Left hindlimb (tissue), 1 donor: ENCODE measurements at regions not wholly inside any gene's neighbourhood (a gene's known extent, or its start where the extent isn't known, plus 50 kb on each side); places are given as distances from the start of the nearest gene placed in this dataset.

ENCODE experiments used
- DNase-seq: peaks from one replicate; pipeline ENCODE4 v3.0.0-alpha.2; 2018

DNA sequence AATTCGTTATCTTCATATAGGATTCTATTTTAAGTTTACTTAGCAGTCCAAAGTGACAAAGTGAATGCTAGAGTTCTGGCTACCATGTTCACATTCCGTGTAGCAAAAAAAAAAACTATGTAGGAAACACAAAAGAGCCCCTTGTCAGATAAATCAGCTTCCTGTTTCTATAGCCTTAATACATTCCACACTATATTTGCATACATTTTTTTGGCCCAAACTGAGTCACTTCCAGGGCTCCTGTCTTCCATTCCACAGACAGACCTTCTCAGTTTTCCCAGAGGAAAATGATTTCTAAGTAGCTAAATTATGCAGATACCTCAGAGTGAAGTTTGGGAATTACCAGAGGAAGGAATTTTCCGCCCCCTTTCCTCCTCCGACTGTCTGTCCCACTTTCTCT is 841.9 kb upstream of the HS3ST1 start:
- no peak for DNase-seq

DNA sequence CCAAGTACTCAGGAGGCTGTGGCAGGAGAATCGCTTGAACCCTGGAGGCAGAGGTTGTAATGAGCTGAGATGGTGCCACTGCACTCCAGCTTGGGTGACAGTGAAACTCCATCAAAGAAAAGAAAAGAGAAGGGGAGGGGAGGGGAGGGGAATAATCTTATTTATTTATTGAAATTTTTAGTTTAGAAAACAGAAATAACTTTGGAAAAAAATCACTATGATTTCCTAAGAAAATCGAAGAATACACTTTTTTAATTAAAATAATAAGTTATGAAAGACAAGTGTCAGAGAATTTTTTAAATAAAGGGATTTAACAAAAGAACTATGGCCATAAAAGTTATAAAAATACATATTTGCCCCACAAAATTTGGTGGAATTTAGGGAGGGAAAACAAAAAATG is 836.9 kb upstream of the HS3ST1 start:
- no peak for DNase-seq

DNA sequence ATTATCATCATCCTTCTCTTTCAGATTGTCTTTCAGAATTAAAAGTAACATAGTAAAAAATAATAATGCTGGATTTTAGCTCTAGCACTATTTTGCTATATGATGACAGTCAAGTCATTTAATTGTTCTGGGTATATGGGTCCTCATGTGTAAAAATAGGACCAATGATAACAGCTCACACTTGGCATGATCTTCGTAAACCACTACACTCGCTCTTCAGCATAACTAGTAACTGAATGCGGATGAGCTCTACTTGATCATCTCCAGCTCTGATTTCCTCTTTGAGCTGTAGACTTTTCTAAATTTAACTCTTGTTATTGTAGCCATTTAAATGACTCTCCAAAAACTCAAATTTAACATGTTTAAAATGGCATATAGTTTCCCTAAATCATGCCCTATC is 831.8 kb upstream of the HS3ST1 start:
- no peak for DNase-seq

DNA sequence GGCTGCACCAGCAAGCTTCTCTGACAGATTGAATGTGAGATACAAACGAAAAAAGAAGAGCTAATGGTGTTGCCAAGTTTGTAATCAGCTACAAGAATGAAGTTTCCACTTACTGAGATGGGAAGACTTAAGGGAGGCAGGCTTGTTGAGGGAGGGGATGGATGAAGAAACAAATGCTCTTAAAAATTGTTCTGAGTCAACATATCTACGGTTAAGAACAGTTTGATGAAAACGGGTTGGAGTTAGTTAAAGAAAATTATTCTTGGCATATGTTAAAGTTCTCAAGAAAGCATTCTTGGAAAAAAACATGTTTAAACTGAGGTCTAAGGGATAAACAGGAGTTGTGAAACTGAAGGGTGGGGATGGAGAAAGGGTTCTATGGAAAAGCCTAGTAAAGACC is 816.3 kb upstream of the HS3ST1 start:
- no peak for DNase-seq

DNA sequence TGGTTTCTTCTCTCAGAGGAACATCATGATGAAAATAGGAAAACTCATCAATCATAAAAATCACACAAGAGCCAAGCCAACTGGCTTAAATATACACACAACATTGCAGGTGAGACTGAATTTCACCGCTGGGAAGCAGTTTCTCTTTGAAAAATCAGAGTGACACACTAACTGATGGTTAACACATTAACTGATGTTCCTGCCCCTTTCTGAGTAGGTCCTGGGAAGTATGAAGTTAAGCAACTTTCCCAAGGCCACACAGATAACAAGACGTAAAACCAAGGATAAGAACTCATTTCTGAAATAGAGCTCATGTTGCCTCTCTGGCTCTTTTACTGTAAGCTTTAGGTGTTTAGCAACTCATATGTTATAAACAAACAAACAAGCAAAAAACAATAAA is 813.7 kb upstream of the HS3ST1 start:
- DNase-seq, result no peak

DNA sequence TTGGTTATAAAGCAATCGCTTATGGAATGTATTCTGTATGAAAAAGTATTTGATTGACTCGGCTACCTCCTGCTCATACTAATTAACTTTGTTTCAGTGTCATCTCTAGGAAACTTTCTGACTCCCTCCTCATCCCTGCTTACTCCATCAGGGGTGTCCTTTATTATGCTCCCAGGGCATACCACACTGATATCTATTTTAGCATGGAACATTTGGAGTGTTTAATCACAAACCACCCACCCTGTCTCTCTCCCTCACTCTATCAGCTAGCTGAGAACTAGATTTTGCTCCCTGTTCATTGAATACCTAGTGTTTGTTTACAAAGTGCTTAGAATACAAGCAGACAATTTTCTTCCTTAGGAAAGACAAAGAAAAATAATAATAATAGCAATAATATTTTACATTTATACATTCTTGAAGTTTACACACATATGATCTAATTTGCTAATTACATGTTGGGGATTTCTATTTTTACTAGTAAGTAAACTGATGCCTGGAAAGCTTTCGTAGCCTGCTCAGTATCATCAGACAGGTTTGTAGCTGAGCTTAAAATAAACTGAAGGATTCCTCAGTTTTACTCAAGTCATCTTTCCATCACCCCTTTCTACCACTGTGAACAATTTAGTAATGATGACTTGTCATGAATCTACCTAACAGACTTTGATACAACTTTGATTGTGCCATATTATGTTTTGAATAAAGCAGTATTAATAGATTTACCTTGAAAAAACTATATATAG is 811.4 kb upstream of the HS3ST1 start:
- DNase-seq, result no peak

DNA sequence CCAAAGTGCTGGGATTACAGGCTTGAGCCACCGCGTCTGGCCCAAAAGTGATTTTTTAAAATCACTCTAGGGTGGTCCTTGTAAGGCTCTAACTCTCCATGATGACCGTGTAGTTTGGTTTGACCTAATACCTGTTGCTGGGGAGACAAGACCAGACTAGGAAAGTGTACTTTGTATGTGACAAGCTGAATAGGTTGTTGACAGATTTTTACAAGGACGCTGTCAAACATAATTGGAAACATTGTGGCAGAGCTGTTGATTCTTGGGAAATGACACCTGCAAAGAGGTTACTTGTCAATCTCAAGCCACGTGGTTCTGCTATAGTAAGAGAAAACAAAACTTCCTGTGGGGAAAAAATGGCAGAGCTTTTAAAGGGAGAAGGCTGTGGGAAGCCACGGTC is 802.4 kb upstream of the HS3ST1 start:
- no peak for DNase-seq

DNA sequence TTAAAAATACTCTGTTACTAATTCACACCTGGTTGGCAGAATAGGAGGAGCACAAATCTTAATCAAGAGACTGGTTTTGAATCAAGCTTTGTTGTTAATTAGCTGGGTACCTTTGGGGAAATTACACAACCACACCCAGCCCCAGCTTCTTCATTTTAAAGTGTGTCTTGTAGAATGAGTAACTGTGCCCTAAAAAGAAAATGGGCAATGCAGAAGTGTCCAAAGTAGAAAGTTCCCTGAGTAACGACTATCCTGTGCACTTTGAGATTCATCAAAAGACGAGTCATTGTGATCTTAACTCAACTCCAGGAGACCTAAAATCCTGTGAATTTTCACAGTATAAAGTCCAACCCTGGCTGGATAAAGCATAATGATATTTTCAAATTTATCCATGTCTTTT is 792.3 kb upstream of the HS3ST1 start:
- DNase-seq, result no peak

DNA sequence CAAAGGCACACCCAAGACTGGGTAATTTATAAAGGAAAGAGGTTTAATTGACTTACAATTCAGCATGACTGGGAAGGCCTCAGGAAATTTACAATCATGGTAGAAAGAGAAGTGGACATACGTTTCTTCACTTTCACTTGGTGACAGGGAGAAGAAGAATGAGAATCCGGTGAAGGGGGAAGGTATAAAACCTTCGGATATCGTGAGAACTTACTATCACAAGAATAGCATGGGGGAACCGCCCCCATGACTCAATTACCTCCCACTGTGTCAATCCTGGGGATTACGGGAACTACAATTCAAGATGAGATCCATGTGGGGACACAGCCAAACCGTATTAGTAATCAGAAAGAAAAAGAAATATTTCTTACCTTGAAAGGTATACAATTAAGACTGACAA is 782.9 kb upstream of the HS3ST1 start:
- DNase-seq, result no peak

DNA sequence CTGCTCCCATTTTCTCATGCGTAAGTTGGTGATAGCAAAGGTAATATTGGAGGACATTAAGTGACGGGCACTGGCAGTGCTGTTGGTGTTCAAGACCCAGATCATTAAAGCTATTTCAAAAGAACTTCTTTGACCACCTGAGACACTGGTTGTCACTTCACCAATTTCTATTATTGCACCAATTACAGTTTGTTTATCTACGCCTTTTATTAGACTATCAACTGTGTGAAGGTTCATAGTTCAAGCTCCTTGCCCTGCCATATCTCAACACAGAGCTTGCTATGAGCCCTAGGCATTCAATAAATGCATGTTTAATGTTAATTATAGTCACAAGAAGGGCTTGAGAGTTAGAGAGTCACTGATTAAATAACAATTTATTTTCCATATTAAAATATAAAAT is 778.7 kb upstream of the HS3ST1 start:
- DNase-seq, result no peak

DNA sequence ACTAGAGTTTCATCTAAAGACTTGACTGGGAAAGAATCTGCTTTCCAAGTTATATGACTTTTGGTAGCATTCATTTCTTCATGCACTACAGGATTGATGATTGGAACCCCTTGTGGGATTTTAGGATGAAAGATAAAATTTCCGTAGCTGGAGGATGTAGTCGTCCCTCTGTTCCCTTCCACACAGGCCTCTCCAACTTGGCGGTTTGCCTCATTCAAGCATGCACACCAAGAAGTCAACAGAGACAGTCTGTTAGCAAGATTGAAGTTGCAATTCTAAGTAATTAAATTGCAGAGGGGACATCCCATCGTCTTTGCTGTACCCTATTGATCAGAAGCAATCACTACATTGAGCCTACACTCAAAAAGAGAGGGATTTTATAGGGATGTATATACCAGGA is 777.4 kb upstream of the HS3ST1 start:
- DNase-seq, result no peak

DNA sequence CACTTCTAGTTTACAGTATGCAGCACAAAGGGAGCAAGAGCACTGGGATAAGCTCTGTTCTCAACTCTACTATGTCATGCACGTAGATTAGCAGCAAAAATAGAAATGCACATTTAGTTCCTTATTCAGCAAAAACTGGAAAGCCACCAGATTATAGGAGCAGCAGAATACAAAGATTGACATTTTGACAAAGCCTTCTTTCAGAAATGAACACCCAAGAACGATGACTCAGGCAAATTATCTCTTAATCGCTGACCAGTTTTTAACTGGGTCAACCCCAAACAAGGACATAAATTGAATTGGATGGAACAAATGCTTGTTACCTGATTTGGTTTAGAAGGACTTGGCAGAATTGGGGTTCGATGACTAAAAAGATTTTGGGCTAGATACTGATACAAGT is 775.3 kb upstream of the HS3ST1 start:
- no peak for DNase-seq

DNA sequence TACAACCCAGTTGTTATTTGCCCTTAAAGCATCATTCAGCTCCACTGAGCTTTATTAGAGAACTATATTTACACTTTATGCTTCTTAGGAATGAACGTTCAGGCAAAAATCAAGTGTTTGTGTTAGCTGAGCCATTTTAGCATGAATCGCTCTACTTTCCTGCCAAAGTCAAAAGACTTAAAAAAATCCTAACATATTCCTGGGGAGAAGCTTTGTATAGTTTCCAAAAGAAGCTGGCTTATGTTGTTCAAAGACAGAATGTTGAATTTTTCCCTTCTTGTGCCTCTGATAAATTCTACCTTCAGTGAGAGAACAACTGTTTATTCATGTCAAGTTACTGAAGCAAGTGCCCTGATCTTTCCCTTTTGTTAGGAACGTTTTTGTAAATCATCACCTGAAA is 771.5 kb upstream of the HS3ST1 start:
- no peak for DNase-seq

DNA sequence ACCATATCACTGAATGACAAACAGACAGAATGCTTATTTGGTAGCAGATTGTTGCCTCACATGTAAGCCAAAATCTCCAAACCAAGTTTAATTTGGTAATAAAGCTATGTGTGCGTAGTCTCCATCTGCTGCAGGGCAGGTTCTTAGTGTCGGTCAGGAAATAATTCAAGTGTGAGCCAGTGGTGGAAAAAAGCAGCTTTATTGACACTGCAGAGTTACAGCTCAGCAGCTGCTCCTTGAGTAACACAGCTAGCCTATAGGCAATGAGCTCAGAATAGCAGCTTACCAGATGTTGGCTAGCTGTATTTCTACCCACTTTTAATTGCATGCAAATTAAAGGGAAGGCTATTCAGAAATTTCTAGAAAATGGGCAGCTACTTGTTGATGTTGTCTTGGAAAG is 757.8 kb upstream of the HS3ST1 start:
- no peak for DNase-seq

DNA sequence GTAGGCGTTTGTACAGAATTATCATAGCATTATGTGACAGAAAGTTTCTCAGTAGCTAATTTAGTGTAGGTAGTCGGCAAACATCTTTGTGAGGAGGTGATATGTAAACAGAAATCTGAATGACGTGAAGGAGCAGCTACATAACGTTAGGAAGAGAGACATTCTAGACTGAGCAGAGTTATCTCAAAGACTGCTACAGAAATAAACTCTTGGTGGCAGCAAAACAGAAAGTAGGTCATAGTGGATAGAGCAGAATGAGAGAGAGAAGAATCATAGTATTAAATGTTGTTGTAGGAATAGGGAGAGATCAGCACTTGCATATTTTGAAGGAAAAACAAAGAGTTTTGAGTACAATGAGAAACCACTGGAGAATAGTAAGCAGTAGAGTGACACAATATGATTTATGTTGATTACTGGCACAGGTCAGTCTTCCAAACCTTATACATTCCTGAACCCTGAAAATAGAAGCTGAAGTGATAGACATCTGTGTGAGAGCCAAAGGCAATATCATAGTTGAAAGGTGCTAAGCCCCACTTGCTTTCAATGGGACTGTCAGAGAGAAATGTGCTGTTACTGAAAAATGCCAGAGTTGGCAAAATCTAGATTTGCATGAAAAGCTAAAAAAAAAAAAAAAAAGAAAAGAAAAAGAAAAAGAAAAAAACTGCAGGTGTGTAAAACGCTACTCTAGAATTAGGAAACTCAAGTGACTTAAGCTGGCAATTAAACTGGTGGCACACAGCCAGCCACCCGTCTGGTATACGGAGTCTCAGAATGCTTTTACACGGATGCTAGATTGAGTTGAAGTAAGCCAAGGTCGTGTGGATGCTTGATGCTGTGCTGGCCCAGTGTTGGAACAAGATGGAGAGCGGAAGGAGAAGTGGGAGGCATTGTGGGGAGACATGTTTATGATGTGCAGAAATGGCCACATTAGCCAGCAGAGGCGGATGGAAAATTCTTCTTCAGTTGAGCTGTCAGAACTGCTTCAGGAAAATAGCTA is 750.2 kb upstream of the HS3ST1 start:
- DNase-seq, result peak; percentile 55

DNA sequence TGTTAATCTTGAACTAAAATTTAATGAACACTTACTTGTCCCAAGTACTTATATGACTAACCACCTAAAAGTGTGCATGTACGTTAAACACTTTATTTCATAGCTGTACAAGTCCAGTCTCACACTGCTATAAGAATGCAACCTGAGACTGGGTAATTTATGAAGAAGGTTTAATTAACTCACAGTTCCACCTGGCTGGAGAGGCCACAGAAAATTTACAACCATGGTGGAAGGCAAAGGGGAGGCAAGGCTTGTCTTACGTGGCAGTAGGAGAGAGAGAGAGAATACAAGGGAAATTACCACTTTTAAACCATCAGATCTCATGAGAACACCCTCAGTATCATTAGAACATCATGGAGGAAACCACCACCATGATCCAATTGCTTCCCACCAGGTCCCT is 748.7 kb upstream of the HS3ST1 start:
- DNase-seq, result no peak

DNA sequence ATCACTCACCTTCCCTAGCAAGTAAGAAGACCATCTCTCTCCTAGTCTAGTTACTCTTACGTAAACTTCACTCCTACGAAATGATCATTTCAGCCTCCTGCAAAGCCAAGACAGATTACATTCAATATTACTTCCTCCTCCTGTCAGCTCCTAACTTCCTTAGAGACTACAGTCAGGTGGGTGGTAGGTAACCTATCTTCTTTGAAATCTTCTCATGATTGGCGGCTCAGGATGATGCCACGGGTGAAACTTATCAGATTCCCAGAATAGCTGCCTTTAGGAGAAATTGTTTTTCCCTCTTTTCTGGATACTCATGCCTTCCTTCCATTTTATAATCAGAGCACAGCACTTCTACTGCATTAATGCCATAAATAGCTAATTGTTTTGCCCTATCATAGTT is 744.8 kb upstream of the HS3ST1 start:
- DNase-seq, result no peak

DNA sequence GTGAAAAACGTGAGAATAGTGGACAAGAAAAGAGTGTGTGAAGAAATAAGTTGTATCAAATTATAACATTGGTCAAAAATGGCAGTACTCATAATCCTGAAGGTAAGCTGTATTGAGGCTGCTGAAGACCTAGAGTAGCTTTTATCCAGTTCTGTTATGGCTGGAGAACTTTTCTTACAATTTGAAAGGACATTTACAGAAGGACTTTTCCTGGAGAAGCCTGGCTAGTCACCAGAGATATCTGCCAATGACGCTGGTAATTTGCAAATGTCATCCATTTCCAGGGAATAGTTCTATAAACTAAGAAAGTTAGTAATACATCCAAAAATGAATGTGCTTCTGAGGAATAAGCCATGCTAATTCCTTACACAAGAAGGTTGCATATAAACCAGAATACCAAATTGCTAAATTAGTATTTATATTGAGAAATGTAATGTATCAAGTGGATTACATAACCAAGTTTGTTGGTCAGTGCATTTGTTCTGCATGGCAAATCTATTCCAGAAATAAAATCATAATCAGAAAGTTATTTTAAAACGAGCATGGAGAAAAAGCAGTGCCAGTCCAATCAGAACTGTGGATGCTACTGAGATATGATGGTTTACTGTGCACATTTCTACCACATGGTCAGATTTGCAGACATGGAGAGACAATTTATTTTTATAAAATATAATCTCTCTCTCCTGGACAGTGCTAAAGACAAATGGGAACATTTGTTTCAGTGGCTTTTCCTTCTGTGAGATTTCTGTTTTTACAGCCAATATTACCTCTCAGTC is 743.7 kb upstream of the HS3ST1 start:
- no peak for DNase-seq

DNA sequence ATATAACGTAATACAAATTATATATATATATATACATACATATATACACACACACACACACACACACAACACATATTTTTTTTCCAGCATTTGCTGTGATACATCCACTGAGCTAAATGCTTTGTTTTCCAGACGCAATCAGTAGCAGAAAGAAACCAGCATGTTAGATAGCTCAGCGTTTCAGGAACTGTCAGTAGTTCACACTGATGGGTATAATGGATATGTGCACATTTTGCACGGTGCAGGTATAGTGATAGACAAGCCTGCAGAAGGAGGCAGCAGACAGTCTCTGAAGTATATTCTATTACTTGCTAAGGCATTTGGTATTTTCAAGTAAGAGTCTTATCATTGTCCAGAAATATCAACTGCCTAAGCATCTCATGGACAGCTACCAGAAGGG is 741.6 kb upstream of the HS3ST1 start:
- no peak for DNase-seq

DNA sequence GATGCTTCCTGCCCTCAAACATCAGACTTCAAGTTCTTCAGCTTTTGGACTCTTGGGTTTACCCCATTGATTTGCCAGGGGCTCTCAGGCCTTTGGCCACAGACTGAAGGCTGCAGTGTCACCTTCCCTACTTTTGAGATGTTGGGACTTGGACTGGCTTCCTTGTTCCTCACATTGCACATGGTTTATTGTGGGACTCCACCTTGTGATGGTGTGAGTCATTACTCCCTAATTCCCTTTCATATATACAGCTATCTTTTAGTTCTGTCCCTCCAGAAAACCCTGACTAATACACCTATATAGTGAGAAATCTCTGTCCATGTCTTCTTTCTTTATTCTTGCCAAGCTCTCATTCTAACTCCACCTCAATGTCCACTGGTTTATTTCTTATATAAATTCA is 736.9 kb upstream of the HS3ST1 start:
- DNase-seq, result no peak

DNA sequence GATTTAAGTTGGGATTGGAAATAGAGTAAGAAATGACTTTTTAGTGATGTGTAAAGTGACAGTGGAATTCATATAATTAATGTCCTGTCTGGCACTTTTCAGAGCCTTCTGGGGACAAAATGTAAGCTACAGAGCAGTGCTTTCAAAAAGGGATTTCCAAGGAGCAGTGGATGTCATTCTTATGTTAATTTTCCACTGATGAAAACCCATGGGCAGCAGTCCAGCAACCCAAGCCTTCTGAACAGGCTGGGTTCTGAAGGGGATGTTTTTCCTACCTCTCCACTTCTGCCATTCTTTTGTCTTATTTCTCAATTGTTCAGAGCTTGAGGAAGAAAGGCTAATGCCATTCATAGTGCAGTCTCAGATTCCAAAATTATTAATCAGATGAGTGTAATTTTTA is 717.6 kb upstream of the HS3ST1 start:
- no peak for DNase-seq

DNA sequence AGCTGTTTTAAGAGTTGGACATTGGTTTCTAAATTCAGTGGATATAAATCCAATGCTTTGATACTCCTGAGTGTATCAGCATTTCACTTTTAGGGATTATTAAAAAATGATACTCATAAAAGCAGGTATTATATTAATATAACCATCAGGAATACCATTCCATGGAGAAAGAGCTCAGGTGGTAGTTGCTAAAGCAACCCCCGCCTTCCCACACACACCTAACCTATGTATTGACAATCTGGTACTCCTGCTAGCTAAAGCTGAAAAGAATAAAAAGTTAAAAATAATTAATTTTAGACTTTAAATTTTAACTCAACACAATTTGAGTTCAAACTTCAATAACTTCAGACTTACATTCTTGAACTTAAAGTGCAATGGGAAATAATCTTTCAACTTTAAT is 717.1 kb upstream of the HS3ST1 start:
- no peak for DNase-seq

DNA sequence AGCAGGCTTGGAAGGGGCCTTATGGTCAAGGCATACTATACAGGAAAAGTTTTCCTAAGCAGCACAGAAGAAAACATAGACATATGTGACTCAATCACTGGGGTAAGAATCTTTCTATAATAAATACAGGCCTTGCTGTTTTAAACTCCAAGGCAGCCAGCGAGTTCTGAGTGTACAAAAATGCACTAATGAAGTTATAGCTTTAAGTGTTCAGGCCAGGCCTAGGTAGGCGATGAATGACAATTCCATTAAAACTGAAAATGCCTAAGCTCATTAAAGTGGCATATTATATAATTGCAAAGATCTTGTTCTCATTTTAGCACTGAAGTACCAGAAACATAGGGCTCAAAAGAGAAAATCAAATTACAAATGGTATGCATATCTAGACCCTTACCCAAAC is 716.4 kb upstream of the HS3ST1 start:
- no peak for DNase-seq

DNA sequence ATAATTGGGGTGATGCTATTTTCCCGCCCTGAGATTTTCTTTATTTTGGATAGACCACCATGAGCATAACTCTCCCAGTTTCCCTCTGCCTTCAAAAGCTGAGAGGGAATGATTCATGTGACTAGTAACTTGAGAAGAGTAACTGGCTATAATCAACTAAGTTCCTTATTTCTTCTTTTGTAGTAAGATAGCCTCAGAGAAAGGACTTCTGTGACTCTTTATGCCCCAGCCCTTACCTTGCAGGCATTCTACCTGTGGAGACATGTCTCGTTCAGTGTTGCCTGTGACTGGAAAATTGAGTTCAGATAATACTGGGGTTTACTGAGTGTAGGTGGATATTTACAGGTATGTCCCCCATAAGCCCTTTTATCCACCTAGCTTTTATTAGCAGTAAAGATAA is 715.4 kb upstream of the HS3ST1 start:
- no peak for DNase-seq
